NB4 (cell line): ENCODE measurements at regions not wholly inside any gene's neighbourhood (a gene's known extent, or its start where the extent isn't known, plus 50 kb on each side); places are given as distances from the start of the nearest gene placed in this dataset.

Experiments used
- CTCF ChIP-seq: IDR thresholded peaks from one replicate; pipeline ENCODE4 v1.5.1; 2012; ENCODE audit warnings: low read depth, low read length
- MAX ChIP-seq: IDR thresholded peaks from 2 replicates; pipeline ENCODE4 v1.6.1; 2011; ENCODE audit warnings: low read depth, low read length
- POLR2A ChIP-seq: IDR thresholded peaks from 2 replicates; pipeline ENCODE4 v1.6.1; 2011; ENCODE audit warnings: mild to moderate bottlenecking; ENCODE audit not compliant: insufficient read length; ENCODE audit errors: extremely low read depth

- TF ChIP-seq CTCF (no peak), POLR2A (no peak), MAX (no peak)
Measured at GRCh38 chr14:104262515-104263514, 124.4 kb downstream of the KIF26A start.
